Stimulated activated CD4-positive, alpha-beta T cell treated with anti-CD3 and anti-CD28 coated beads, TNF-alpha, amount 100 ng/mL, for 4 hours (primary cell): ENCODE measurements at regions not wholly inside any gene's neighbourhood (a gene's known extent, or its start where the extent isn't known, plus 50 kb on each side); places are given as distances from the start of the nearest gene placed in this dataset.
"Not testable (repeated sequence)": the region's sequence is repeated elsewhere in the genome, so short reads cannot be mapped to it uniquely, and the experiment has no call there.

Source experiments
- DNase-seq, 3 experiments: peaks; one replicate each; pipeline ENCODE4 v3.0.0-alpha.2; 2020; ENCODE audit warnings: low read depth in 3 of 3

- DNase-seq, result no peak
Observed at GRCh38 chr2:111251711-111252110, 131.0 kb downstream of the BCL2L11 start.

- DNase-seq, result no peak
Observed at GRCh38 chr2:111252436-111252835, 131.7 kb downstream of the BCL2L11 start.

GRCh38 chr2:111254916-111255315 lies 134.2 kb downstream of the BCL2L11 start:
- DNase-seq, result not testable (repeated sequence)

- not testable (repeated sequence) for DNase-seq
Observed at GRCh38 chr2:111256628-111257027, 135.9 kb downstream of the BCL2L11 start.

- not testable (repeated sequence) for DNase-seq
Observed at GRCh38 chr2:111257607-111258006, 136.9 kb downstream of the BCL2L11 start.

GRCh38 chr2:111258318-111258717 lies 137.6 kb downstream of the BCL2L11 start:
- not testable (repeated sequence) for DNase-seq

GRCh38 chr2:111262627-111263379 lies 142.1 kb downstream of the BCL2L11 start:
- not testable (repeated sequence) for DNase-seq

- not testable (repeated sequence) for DNase-seq
Observed at GRCh38 chr2:111263380-111264017, 142.8 kb downstream of the BCL2L11 start.

- not testable (repeated sequence) for DNase-seq
Observed at GRCh38 chr2:111264956-111265355, 144.2 kb downstream of the BCL2L11 start.

- DNase-seq, result not testable (repeated sequence)
Observed at GRCh38 chr2:111266556-111266955, 145.8 kb downstream of the BCL2L11 start.

- DNase-seq, result not testable (repeated sequence)
Observed at GRCh38 chr2:111267038-111267437, 146.3 kb downstream of the BCL2L11 start.

- not testable (repeated sequence) for DNase-seq
Observed at GRCh38 chr2:111269761-111270323, 149.1 kb downstream of the BCL2L11 start.

GRCh38 chr2:111270569-111270968 lies 149.9 kb downstream of the BCL2L11 start:
- DNase-seq, result not testable (repeated sequence)

GRCh38 chr2:111271647-111272304 lies 151.1 kb downstream of the BCL2L11 start:
- not testable (repeated sequence) for DNase-seq

- not testable (repeated sequence) for DNase-seq
Observed at GRCh38 chr2:111273007-111273406, 152.3 kb downstream of the BCL2L11 start.

GRCh38 chr2:111275047-111275853 lies 154.5 kb downstream of the BCL2L11 start:
- DNase-seq, result not testable (repeated sequence)

- DNase-seq, result not testable (repeated sequence)
Observed at GRCh38 chr2:111275854-111276171, 155.1 kb downstream of the BCL2L11 start.

- DNase-seq, result not testable (repeated sequence)
Observed at GRCh38 chr2:111278133-111278532, 157.4 kb downstream of the BCL2L11 start.

- DNase-seq, result not testable (repeated sequence)
Observed at GRCh38 chr2:111280709-111281286, 160.1 kb downstream of the BCL2L11 start.

- not testable (repeated sequence) for DNase-seq
Observed at GRCh38 chr2:111282162-111282561, 161.4 kb downstream of the BCL2L11 start.
